H1 (cell line): ENCODE measurements at regions not wholly inside any gene's neighbourhood (a gene's known extent, or its start where the extent isn't known, plus 50 kb on each side); places are given as distances from the start of the nearest gene placed in this dataset.

ENCODE experiments used
- CBX5 ChIP-seq: fragments of 300-800, 300-1000 bp; sonication (generic); IDR thresholded peaks from 2 replicates; pipeline ENCODE4 v1.7.1; 2016; ENCODE audit warnings: antibody characterized with exemption, low read length, low read depth
- CEBPB ChIP-seq: IDR thresholded peaks from 2 replicates; pipeline ENCODE4 v1.6.1; 2012; ENCODE audit warnings: low read depth, low read length
- EP300 ChIP-seq, 2 experiments: IDR thresholded peaks; 1 replicate in 1 of 2; 2 replicates in 1 of 2; pipeline ENCODE4 v1.6.1; 2011 to 2012; ENCODE audit warnings: low read depth in 2 of 2, low read length in 2 of 2, mild to moderate bottlenecking in 2 of 2, borderline replicate concordance in 1 of 2, inconsistent platforms in 1 of 2, moderate library complexity in 1 of 2
- EZH2 ChIP-seq: fragments of 200-600 bp; sonication (generic); IDR thresholded peaks from 2 replicates; pipeline ENCODE4 v1.7.1; 2012; ENCODE audit warnings: low read depth, mild to moderate bottlenecking, moderate library complexity, low read length, inconsistent platforms; ENCODE audit not compliant: severe bottlenecking
- KDM1A ChIP-seq: fragments of 200-600, 300-600 bp; sonication (generic); IDR thresholded peaks from 2 replicates; pipeline ENCODE4 v1.7.1; 2016; ENCODE audit warnings: mild to moderate bottlenecking, low read length, borderline replicate concordance
- RFX5 ChIP-seq: IDR thresholded peaks from 2 replicates; pipeline ENCODE4 v1.6.1; 2011; ENCODE audit warnings: low read depth, low read length, improper control_type of control experiment, borderline replicate concordance
- SRF ChIP-seq: IDR thresholded peaks from 2 replicates; pipeline ENCODE4 v1.6.1; 2011; ENCODE audit warnings: mild to moderate bottlenecking, low read depth, low read length, moderate library complexity
- SUZ12 ChIP-seq: fragments of 200-600 bp; sonication (generic); IDR thresholded peaks from 2 replicates; pipeline ENCODE4 v1.6.1; 2012; ENCODE audit warnings: mild to moderate bottlenecking, inconsistent platforms, low read length, moderate library complexity, mixed read lengths
- TAF1 ChIP-seq: IDR thresholded peaks from 2 replicates; pipeline ENCODE4 v1.6.1; 2011; ENCODE audit warnings: mild to moderate bottlenecking, low read depth, low read length
- TCF12 ChIP-seq: IDR thresholded peaks from 2 replicates; pipeline ENCODE4 v1.6.1; 2011; ENCODE audit warnings: low read depth, mild to moderate bottlenecking, low read length
- USF2 ChIP-seq: IDR thresholded peaks from 2 replicates; pipeline ENCODE4 v1.6.1; 2011; ENCODE audit warnings: low read length, improper control_type of control experiment
- TF ChIP-seq, protein P1 (sequence below), 3 experiments: IDR thresholded peaks; 1 replicate in 2 of 3; 2 replicates in 1 of 3; pipeline versions ENCODE4 v1.5.1 to v1.6.1; 2011; ENCODE audit warnings: low read length in 3 of 3, mild to moderate bottlenecking in 3 of 3, inconsistent platforms in 2 of 3, low read depth in 1 of 3, moderate library complexity in 1 of 3; ENCODE audit not compliant: insufficient read depth in 1 of 3; ENCODE audit errors: control extremely low read depth in 1 of 3
- TF ChIP-seq, protein P2 (sequence below): IDR thresholded peaks from 2 replicates; pipeline ENCODE4 v1.6.1; 2012; ENCODE audit warnings: low read length, inconsistent platforms

- TF ChIP-seq KDM1A (no peak), EZH2 (no peak), EP300 (IDR thresholded peaks at IDR 0.05; ENCODE audit: borderline replicate concordance in 1 of 2, low read depth in 2 of 2, low read length in 2 of 2) (no peak), TCF12 (no peak), SUZ12 (no peak), SRF (no peak), CBX5 (no peak), RFX5 (no peak), CEBPB (no peak), TAF1 (no peak), USF2 (no peak)
- TF ChIP-seq, protein P1, sequence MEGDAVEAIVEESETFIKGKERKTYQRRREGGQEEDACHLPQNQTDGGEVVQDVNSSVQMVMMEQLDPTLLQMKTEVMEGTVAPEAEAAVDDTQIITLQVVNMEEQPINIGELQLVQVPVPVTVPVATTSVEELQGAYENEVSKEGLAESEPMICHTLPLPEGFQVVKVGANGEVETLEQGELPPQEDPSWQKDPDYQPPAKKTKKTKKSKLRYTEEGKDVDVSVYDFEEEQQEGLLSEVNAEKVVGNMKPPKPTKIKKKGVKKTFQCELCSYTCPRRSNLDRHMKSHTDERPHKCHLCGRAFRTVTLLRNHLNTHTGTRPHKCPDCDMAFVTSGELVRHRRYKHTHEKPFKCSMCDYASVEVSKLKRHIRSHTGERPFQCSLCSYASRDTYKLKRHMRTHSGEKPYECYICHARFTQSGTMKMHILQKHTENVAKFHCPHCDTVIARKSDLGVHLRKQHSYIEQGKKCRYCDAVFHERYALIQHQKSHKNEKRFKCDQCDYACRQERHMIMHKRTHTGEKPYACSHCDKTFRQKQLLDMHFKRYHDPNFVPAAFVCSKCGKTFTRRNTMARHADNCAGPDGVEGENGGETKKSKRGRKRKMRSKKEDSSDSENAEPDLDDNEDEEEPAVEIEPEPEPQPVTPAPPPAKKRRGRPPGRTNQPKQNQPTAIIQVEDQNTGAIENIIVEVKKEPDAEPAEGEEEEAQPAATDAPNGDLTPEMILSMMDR (IDR thresholded peaks at IDR 0.05; ENCODE audit: control extremely low read depth in 1 of 3, insufficient read depth in 1 of 3, low read depth in 1 of 3, low read length in 3 of 3) = no peak
- TF ChIP-seq, protein P2, sequence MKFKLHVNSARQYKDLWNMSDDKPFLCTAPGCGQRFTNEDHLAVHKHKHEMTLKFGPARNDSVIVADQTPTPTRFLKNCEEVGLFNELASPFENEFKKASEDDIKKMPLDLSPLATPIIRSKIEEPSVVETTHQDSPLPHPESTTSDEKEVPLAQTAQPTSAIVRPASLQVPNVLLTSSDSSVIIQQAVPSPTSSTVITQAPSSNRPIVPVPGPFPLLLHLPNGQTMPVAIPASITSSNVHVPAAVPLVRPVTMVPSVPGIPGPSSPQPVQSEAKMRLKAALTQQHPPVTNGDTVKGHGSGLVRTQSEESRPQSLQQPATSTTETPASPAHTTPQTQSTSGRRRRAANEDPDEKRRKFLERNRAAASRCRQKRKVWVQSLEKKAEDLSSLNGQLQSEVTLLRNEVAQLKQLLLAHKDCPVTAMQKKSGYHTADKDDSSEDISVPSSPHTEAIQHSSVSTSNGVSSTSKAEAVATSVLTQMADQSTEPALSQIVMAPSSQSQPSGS = no peak
Observed at GRCh38 chr11:41848349-41848748, 388.9 kb upstream of the LRRC4C start.
